IPS-20b (cell line): ENCODE measurements at regions not wholly inside any gene's neighbourhood (a gene's known extent, or its start where the extent isn't known, plus 50 kb on each side); places are given as distances from the start of the nearest gene placed in this dataset.

Experiments
- H3K27ac ChIP-seq: one replicate; pipeline ENCODE4 v1.5.1; 2013; ENCODE audit warnings: low read length
- H3K27me3 ChIP-seq: 2 replicates; pipeline ENCODE4 v1.6.1; 2013; ENCODE audit warnings: mild to moderate bottlenecking, low read length, inconsistent platforms; ENCODE audit not compliant: insufficient read depth
- H3K36me3 ChIP-seq: 2 replicates; pipeline ENCODE4 v1.6.1; 2013; ENCODE audit warnings: low read depth, mild to moderate bottlenecking, inconsistent platforms, low read length, moderate library complexity; ENCODE audit not compliant: insufficient read depth
- H3K4me1 ChIP-seq: 2 replicates; pipeline ENCODE4 v1.6.1; 2013; ENCODE audit warnings: mild to moderate bottlenecking, control low read depth, inconsistent platforms, low read length, moderate library complexity; ENCODE audit not compliant: insufficient read depth
- H3K4me3 ChIP-seq: 2 replicates; pipeline ENCODE4 v1.5.1; 2013; ENCODE audit warnings: mild to moderate bottlenecking, low read length, inconsistent platforms
- H3K9ac ChIP-seq: 2 replicates; pipeline ENCODE4 v1.6.1; 2013; ENCODE audit warnings: low read depth, mild to moderate bottlenecking, inconsistent platforms, low read length, moderate library complexity
- H3K9me3 ChIP-seq: 2 replicates; pipeline ENCODE4 v1.6.1; 2013; ENCODE audit warnings: mild to moderate bottlenecking, low read depth, low read length, inconsistent platforms; ENCODE audit not compliant: insufficient read depth

DNA sequence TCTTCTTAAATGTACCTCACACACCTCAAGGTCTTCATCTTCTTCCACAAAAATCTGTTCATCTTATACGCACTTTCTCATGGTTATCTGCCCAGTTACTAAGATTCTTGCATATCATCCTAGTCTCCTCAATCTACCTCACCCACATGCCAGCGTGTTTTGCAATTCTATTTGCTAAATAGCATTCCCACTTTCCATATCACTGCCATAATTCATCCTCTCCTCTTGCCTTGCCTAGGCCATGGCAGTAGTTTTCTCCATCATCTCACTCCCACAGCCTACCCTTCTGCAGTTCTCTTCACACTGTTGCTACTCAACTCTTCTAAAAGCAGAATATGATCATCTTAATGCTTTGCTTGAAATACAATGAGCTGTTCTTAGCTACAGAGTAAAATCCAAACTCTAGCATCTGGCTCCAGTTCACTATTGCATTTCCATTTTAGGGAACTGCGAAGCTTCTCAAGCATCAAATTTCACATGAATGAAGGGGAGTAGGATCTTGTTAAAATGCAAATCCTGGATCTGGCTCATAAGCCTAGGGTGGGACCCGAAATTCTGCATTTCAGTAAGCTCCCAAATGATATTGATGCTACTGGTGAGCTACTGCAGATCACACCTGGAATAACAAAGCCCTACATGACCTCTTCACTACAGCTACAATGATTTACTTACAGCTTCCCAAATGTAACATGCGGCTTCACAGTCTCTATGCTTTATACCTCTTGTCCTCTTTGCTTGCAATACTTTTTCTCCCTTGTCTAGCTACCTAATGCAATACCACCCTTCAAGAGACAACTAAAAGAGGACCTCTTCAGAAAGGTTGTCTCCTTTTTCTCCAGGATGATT, 293.9 kb downstream of the SATB2 start:
- Histone ChIP-seq H3K9ac (no peak overlapping the region), H3K27ac (no peak overlapping the region), H3K4me1 (peaks cover 12% of the 10 kb centered on the region), H3K27me3 (no peaks in the 10 kb centered on the region), H3K4me3 (no peak overlapping the region), H3K9me3 (no peaks in the 10 kb centered on the region), H3K36me3 (no peaks in the 10 kb centered on the region)

DNA sequence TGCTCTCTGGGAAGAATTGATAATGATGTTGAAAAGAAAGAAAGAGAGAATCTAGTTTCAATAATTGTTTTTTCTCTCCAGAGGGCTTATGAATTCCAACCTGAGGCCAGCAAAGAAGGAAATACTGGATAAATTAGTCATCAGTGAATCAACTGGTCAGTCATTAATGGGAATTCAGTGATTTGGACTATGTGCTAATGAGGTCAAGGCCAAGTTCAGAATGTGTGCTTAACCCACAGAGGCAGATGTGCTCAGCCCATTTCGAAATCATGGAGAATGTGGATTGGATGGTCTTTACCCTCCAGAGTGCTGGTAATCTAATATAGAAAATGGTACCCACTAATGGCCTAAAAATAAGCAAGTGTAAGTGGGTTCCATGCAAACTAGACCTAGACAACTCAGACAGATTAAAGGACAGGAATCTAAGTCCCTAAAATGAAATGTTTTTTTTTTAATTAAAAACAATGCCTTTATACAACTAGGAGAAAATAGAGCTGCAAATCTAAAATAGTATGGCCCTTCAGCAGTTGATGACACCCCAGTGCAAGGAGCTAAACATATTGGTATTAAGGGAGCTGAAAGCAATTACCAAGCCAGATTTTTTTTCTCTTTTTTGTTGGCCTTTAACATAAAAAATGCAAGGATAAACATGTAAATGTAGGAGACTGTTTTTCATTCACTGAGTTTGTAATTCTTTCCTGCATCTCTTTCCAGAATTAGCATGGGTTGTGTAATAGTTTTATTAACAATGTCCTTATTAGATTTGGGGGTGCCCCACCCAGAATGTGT, 296.9 kb downstream of the SATB2 start:
- no peaks in the 10 kb centered on the region for H3K27me3 ChIP-seq
- no peak overlapping the region for H3K9ac ChIP-seq
- no peak overlapping the region for H3K4me3 ChIP-seq
- no peaks in the 10 kb centered on the region; the same call in 1 of the 2 replicates for H3K9me3 ChIP-seq
- no peaks in the 10 kb centered on the region for H3K36me3 ChIP-seq
- peaks cover 12% of the 10 kb centered on the region for H3K4me1 ChIP-seq
- no peak overlapping the region for H3K27ac ChIP-seq

DNA sequence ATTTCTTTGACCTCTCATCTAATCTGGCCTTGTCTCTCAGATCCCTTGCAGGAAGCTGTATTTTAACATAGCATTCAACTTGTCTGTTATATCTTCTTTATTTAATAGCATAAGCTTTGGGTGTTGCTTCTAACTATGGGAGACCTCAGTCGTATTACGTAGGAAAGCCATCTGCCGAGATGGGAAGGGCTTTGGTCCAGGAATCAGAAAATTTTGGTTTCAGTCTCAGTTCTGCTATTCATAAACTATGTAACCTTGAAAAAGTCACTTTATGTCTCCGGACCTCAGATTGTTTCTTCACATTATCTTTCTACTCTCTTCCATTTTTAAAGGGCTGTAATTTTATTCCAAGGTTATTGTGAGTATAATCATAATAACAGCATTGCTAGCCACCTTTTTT, 297.7 kb downstream of the SATB2 start:
- H3K36me3 ChIP-seq, result no peaks in the 10 kb centered on the region
- H3K9ac ChIP-seq, result no peak overlapping the region
- no peak overlapping the region for H3K27ac ChIP-seq
- H3K4me1 ChIP-seq, result peaks cover 12% of the 10 kb centered on the region
- H3K4me3 ChIP-seq, result no peak overlapping the region
- no peaks in the 10 kb centered on the region; the same call in 1 of the 2 replicates for H3K9me3 ChIP-seq
- no peaks in the 10 kb centered on the region for H3K27me3 ChIP-seq

DNA sequence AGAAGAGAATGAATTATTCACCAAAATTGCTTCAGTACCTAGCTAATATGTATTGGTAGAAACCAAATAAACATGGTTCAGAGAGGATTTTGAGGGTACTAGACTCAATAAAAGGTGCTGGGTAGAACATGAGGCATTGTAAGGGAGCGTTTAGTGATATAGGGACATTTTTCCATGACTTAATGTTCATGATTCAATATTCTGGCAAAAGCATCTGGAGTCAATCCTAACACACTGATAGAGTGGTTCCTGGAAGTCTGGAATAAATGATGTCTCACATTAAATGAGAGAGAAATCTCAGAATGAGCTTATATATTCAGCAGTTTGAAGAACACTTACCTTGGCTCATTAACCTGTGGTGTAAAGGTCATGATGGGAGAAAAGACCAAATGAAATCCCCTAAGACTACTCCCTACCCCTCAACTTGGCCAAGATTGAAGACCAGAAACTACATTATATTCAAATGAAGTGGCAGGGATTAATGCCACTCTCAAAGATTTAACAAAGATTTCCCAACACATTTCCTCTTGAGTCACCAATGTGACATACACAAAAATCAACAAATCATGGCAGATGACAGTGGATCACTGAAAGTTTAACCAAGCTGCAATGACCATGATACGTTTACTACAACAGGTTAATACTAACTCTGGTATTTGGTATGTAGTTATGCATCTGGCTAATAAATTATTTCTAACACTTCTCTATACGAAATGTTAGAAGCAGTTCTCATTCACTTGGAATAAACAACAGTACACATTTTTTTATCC, 309.5 kb downstream of the SATB2 start:
- Histone ChIP-seq H3K27me3 (no peaks in the 10 kb centered on the region), H3K27ac (no peak overlapping the region), H3K4me1 (no peaks in the 10 kb centered on the region), H3K9ac (no peak overlapping the region), H3K4me3 (no peak overlapping the region), H3K9me3 (no peaks in the 10 kb centered on the region), H3K36me3 (no peaks in the 10 kb centered on the region)

DNA sequence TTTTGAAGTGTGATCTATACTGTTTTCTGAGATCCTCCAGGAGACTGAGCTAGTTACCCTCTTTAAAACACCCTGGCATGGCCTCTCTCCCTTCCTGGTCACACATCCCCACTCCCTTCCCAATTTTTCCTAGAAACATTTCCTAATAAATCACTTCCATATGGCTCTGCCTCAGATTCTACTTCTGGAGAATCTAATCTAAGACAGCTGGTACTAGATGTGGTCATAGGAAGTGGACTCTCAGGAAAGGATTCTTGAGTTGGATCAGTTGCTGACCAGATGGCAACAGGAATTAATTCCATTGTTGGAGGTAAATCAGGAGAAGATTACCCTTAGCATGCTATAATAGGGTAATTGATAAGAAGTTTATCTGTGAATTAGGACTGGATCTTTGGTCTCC, 310.5 kb downstream of the SATB2 start:
- no peaks in the 10 kb centered on the region for H3K36me3 ChIP-seq
- H3K27ac ChIP-seq, result no peak overlapping the region
- H3K9ac ChIP-seq, result no peak overlapping the region
- no peak overlapping the region for H3K4me3 ChIP-seq
- H3K9me3 ChIP-seq, result peaks cover 2% of the 10 kb centered on the region; the same call in 1 of the 2 replicates
- no peaks in the 10 kb centered on the region for H3K27me3 ChIP-seq
- no peaks in the 10 kb centered on the region for H3K4me1 ChIP-seq

DNA sequence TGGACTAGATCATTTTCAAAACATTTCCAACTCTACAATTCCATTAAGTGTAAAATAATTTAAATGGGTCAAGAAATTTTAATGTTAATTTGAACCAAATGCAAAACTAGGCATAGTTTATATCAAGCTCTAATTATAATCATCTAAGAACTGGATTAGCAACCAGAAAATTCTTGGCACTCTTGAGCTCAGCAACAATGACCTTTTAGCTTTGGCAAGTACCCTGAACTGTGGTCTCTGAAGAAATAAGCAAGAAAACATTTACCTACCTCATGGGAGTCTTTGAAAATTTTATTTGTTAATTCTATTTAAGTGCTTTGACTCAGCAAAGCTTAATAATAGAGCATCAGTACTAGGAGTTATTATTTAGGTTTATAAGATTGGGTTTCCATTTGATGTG, 313.2 kb downstream of the SATB2 start:
- peaks cover 10% of the 10 kb centered on the region; the same call in 1 of the 2 replicates for H3K9me3 ChIP-seq
- no peak overlapping the region for H3K9ac ChIP-seq
- H3K27ac ChIP-seq, result no peak overlapping the region
- H3K4me1 ChIP-seq, result no peaks in the 10 kb centered on the region
- no peak overlapping the region for H3K4me3 ChIP-seq
- no peaks in the 10 kb centered on the region for H3K27me3 ChIP-seq
- no peaks in the 10 kb centered on the region for H3K36me3 ChIP-seq

DNA sequence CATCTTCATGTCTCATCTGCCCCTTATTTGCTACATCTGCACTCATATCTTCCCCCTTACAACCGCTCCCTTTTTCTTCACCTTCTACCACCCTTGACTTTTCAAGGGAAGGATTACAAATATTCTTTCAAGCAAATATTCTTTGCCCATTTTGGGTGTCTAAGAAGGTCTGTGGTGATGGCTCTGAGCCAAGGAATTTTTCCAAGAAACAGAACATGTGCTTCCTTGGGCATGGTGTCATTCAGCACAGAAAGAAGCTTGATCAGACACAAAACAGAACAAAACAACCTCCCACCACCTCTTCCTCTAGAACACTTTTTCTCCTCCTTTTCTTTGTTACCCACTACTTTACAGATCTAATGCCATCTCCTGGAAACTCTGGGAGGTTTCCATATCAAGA, 313.7 kb downstream of the SATB2 start:
- H3K27me3 ChIP-seq, result no peaks in the 10 kb centered on the region
- no peaks in the 10 kb centered on the region for H3K36me3 ChIP-seq
- no peak overlapping the region for H3K9ac ChIP-seq
- H3K9me3 ChIP-seq, result peaks cover 10% of the 10 kb centered on the region; the same call in 1 of the 2 replicates
- H3K4me3 ChIP-seq, result no peak overlapping the region
- H3K27ac ChIP-seq, result no peak overlapping the region
- no peaks in the 10 kb centered on the region for H3K4me1 ChIP-seq

DNA sequence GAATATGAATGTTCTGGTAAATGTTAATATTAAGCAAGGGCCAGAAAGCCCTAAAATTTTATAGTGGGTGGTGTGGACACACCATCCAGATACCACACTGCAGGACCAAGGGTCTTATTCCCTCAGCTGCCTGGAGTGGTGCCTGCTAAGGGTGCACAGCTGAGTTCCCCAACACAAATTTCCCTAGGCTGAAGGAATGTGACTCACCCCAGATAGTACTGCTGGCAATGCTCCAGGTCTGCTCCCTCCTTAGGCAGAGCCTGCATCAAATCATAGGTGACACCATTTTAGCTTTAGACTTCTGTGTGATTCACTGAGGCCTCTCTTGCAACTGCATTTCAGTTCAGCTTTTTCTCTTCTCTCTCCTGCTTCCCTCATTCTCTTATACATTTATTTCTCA, 321.1 kb downstream of the SATB2 start:
- H3K27me3 ChIP-seq, result no peaks in the 10 kb centered on the region
- no peaks in the 10 kb centered on the region for H3K4me1 ChIP-seq

DNA sequence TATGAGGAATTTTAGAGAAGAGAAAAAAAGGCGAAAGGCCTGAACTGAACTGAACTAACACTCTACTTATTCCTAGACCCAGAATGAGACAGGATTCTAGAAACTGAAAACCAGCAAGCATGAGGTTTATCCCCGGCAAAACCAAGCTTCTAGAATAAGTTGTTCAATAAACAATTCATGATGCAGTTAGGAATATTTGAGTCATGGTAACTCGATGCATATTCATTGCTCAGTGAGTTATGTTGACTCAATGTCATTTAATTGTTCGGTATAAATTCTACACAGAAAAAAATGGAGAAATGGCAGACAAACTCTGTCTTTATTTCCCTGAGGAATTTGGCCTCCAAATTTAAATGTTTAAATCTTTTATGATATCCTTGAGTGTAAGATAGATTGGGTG, 321.5 kb downstream of the SATB2 start:
- no peaks in the 10 kb centered on the region for H3K36me3 ChIP-seq
- no peaks in the 10 kb centered on the region for H3K4me1 ChIP-seq
- H3K4me3 ChIP-seq, result no peak overlapping the region
- H3K9me3 ChIP-seq, result peaks cover 1% of the 10 kb centered on the region; the same call in 1 of the 2 replicates
- no peak overlapping the region for H3K9ac ChIP-seq
- no peaks in the 10 kb centered on the region for H3K27me3 ChIP-seq
- no peak overlapping the region for H3K27ac ChIP-seq

More for the DNA sequence above, 321.1 kb downstream of the SATB2 start:
- H3K4me3 ChIP-seq, result no peak overlapping the region
- H3K9ac ChIP-seq, result no peak overlapping the region
- no peaks in the 10 kb centered on the region for H3K36me3 ChIP-seq
- H3K27ac ChIP-seq, result no peak overlapping the region
- peaks cover 6% of the 10 kb centered on the region; the same call in 1 of the 2 replicates for H3K9me3 ChIP-seq

DNA sequence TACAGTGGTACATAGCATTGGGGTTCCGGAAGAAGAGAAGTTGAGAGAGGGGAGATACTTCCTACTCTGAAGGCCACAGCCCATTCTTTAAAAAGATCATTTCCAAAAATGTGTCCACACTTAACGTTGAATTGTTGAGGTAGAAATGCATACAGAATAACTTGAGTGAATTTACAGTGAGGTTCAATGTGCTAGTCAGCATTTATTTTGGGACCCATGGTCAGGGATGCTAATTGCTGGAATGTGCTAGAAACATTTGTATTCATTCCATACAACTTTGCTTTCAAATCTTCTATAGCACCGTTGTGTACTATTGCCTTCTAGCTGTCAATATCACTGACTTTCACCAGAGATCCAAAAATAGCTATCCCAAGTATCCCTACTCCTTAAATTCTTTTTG, 325.9 kb downstream of the SATB2 start:
- no peaks in the 10 kb centered on the region for H3K27me3 ChIP-seq
- no peak overlapping the region for H3K4me3 ChIP-seq
- no peak overlapping the region for H3K27ac ChIP-seq
- H3K9me3 ChIP-seq, result no peaks in the 10 kb centered on the region
- no peak overlapping the region for H3K9ac ChIP-seq
- H3K4me1 ChIP-seq, result no peaks in the 10 kb centered on the region
- no peaks in the 10 kb centered on the region for H3K36me3 ChIP-seq

DNA sequence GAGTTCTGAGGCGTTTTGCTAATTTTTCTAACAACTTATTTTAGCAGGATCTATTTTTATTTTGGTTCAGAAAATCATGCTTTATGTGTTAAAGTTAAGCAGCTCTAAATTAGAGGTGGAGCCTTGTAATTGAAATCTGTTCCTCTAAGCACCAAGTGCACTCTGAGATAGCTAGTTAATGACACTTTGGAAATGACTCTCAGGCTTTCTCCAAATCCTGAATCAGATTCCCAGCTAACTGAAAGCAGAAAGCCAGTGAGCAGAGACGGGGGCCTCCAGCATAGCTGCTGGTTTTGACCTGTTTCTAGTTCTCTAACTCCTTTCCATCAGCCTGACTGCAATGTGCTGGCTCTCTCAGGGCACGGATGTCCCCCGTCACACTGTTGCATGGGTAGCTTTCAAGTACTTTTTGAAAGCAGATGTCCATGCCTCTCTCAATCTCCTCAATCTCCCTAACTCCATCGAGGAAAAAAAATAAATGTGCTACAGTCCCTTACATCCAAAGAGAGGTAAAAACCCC, 326.5 kb downstream of the SATB2 start:
- H3K27me3 ChIP-seq, result no peaks in the 10 kb centered on the region
- H3K4me3 ChIP-seq, result no peak overlapping the region
- H3K4me1 ChIP-seq, result no peaks in the 10 kb centered on the region
- no peak overlapping the region for H3K27ac ChIP-seq
- H3K9ac ChIP-seq, result no peak overlapping the region
- H3K9me3 ChIP-seq, result no peaks in the 10 kb centered on the region
- H3K36me3 ChIP-seq, result no peaks in the 10 kb centered on the region
